MM.1S (cell line): ENCODE measurements at regions not wholly inside any gene's neighbourhood (a gene's known extent, or its start where the extent isn't known, plus 50 kb on each side); places are given as distances from the start of the nearest gene placed in this dataset.

Experiments
- CTCF ChIP-seq: fragments of 300-600 bp; sonication (generic); IDR thresholded peaks from 2 replicates; pipeline ENCODE4 v1.5.1; 2016; ENCODE audit warnings: antibody characterized with exemption, low read length, mixed read lengths
- EZH2 ChIP-seq: fragments of 300-600 bp; sonication (generic); optimal IDR thresholded peaks from 2 replicates; pipeline ENCODE3; 2017; ENCODE audit warnings: low read depth, mild to moderate bottlenecking, antibody characterized with exemption, low read length, mixed read lengths
- EZH2phosphoT487 ChIP-seq: fragments of 300-600 bp; sonication (generic); IDR thresholded peaks from 2 replicates; pipeline ENCODE4 v1.6.1; 2018; ENCODE audit warnings: antibody characterized with exemption, low read length

GRCh38 chr4:27084685-27085361, 224.2 kb downstream of the STIM2 start:
- TF ChIP-seq EZH2 (no peak), EZH2phosphoT487 (no peak), CTCF (peak; percentile 29; the same call in 1 of the 2 replicates)
